ENCODE measurements at regions not wholly inside any gene's neighbourhood (a gene's known extent, or its start where the extent isn't known, plus 50 kb on each side); places are given as distances from the start of the nearest gene placed in this dataset.
"Not testable (repeated sequence)": the region's sequence is repeated elsewhere in the genome, so short reads cannot be mapped to it uniquely, and the experiment has no call there.

DNA sequence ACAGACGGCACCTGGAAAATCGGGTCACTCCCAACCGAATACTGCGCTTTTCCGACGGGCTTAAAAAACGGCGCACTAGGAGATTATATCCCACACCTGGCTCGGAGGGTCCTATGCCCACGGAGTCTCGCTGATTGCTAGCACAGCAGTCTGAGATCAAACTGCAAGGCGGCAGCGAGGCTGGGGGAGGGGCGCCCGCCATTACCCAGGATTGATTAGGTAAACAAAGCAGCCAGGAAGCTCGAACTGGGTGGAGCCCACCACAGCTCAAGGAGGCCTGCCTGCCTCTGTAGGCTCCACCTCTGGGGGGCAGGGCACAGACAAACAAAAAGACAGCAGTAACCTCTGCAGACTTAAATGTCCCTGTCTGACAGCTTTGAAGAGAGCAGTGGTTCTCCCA, 64.5 kb downstream of the SLC30A10 start:
- not testable (repeated sequence) for DNase-seq (ENCODE audit: low spot score)

- DNase-seq (ENCODE audit: low spot score) = no peak
Observed at GRCh38 chr1:219862366-219862765, 66.0 kb downstream of the SLC30A10 start.

DNA sequence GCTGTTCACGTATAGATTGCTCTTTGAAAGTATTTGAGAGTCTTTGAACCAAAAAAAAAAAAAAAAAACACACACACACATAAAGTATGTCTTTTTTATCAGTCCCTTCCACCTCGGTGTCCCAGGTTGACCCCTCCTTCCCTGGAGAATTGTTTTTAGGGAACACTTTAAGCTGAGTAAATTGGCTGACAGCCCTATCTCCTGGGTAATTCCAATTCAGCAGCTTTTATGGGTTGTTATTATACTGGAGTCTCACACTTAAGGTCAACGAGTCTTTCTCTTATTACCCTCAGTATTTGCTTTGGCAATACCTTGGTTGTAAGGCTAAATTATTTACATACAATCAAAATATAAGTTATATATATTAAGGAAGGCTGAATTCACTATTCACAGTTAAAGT, 69.4 kb downstream of the SLC30A10 start:
- DNase-seq (ENCODE audit: low spot score) = no peak

- no peak for DNase-seq (ENCODE audit: low spot score)
Observed at GRCh38 chr1:219847215-219847855, 81.0 kb downstream of the SLC30A10 start.

DNA sequence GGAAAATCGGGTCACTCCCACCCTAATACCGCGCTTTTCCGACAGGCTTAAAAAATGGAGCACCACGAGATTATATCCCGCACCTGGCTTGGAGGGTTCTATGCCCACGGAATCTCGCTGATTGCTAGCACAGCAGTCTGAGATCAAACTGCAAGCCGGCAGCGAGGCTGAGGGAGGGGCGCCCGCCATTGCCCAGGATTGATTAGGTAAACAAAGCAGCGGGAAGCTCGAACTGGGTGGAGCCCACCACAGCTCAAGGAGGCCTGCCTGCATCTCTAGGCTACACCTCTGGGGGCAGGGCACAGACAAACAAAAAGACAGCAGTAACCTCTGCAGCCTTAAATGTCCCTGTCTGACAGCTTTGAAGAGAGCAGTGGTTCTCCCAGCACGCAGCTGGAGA, 88.8 kb downstream of the SLC30A10 start:
- DNase-seq (ENCODE audit: low spot score) = not testable (repeated sequence)

GRCh38 chr1:219837994-219838294, 90.4 kb downstream of the SLC30A10 start:
- no peak for DNase-seq (ENCODE audit: low spot score)

DNA sequence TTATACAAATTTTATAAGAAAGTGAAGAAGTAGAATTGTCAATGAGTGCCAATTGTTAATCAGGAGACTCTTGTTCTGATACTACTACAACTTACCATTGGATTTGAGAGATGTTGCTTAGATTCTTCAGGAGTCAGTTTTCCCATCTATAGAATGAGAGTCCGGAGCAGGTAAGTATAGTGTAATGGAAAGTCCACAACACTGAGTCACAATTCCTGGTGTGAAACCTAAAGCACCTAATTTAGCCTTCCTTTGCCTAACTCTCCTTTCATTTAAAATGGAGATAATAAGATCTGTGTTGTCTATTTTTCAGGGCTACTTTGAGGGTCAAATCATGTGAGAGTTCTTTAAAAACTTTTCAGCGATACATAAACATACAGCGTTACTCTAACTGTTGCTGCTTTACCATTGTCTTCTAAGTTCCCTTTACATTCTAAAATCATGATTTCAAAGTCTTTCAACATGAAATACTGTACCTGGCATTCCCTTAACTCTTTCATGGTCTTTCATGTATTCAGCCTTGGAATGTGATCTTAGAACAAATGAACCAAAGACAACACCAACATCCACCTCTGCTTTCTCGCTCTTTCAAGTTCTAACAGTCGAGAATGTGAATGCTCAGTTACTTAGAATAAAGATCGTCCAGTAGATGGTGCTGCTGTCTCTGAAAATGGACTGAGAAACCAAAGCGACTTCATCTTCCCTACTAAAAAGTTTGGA, 90.9 kb downstream of the SLC30A10 start:
- peak; percentile 85 for DNase-seq (ENCODE audit: low spot score)

DNA sequence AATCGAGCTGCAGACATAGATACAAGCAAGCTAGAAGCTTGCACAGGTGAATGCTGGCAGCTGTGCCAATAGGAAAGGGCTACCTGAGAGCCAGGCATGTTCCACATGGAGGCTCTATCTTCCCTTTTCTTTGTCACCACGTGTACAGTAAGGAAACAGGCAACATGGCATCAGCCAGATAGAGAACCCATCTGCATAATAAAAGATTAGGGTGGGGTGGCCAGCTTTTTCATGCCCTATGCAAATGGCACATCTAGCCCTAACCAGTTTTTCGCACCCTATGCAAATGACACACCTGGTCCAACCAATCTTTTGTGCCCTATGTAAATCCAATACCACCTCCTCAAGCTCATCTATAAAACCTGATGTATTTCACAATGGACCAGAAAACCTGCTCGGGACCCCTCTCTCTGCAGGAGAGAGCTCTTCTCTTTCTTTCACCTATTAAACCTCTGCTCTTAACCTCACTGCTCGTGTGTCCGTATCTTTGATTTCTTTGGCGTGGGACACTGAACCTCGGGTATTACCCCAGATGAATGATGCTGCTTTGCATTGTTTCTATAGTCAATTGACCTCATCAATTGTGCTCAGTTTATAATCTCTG, 93.9 kb downstream of the SLC30A10 start:
- no peak for DNase-seq (ENCODE audit: low spot score)

- DNase-seq (ENCODE audit: low spot score) = peak; percentile 6
Observed at GRCh38 chr1:219833214-219833815, 95.0 kb downstream of the SLC30A10 start.

DNA sequence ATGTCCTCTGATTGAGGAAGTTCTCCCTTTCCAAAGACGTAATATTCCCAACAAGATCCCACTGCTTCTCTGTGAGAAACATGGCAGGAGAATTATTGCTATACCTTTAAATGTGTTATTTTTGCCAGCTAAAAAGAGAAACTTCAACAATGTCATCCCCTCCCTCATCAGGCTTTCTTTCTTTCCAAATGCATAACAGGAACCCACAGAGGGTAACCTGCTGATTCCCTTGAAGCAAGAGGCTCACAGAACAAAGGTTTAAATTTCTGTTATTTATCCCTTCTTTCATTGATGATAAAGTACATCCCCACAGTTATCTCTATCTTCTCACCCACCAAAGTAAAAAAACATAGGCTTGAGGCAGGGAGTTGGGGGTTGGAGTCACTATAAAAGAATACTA, 102.1 kb downstream of the SLC30A10 start:
- no peak for DNase-seq (ENCODE audit: low spot score)

DNA sequence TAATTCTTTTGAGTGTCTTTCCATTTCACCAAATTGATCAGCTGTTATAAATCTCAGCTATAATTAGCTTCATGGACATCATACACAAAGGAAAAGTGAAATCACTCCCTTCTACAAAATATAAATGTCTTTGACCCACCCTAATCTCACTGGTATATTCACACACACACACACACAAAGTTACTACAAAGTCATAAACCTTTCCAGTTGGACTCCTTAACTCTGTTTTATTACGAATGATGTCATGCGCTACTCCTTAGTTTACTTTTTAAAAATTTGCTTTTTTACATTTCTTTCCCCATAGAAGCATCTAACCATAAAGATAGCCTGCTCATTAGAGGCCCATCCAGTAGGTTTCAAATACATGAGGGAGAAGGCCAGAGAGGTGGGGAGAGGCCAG, 103.0 kb downstream of the SLC30A10 start:
- no peak for DNase-seq (ENCODE audit: low spot score)

DNA sequence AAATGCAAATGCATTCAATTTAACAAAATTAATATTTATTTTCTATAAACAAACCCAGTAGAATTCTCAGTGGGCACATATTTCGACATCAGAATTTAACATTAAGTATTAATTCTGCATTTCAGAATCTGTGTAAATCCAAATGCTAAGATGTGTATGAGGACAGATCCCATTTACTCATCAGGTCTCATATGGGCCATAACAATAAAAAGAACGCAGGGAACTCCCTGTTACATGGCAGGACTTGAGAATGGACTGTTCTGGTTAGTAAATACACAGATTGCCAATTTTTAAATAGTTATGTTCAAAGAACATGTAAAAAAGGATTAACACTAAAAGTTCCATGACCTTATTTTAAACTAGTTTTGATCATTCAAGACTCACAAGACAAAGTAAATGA, 104.0 kb downstream of the SLC30A10 start:
- no peak for DNase-seq (ENCODE audit: low spot score)

- no peak for DNase-seq (ENCODE audit: low spot score)
Observed at GRCh38 chr1:219820551-219820950, 107.8 kb downstream of the SLC30A10 start.

- no peak for DNase-seq (ENCODE audit: low spot score)
Observed at GRCh38 chr1:219817914-219818313, 110.4 kb downstream of the SLC30A10 start.

DNA sequence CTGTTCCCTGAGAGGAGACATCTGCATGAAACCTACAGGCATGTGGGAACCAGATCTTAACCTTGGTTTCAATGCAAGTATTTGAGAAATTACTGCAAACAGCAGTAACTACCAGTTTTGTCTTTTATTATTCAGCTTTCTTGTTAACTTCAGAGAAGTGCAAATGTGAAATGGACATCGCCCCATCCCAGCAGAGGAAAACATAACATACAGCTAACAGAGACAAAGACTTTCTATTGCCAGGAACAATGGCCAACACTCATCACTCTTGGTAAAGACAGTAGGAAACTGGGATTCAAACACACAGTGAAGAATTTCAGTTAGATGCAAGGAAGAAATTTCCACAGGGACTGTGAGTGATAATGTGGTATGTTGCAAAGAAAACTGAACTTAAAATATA, 115.1 kb downstream of the SLC30A10 start:
- peak; percentile 9 for DNase-seq (ENCODE audit: low spot score)

- peak; percentile 83 for DNase-seq (ENCODE audit: low spot score)
Observed at GRCh38 chr1:219812491-219813203, 115.7 kb downstream of the SLC30A10 start.

DNA sequence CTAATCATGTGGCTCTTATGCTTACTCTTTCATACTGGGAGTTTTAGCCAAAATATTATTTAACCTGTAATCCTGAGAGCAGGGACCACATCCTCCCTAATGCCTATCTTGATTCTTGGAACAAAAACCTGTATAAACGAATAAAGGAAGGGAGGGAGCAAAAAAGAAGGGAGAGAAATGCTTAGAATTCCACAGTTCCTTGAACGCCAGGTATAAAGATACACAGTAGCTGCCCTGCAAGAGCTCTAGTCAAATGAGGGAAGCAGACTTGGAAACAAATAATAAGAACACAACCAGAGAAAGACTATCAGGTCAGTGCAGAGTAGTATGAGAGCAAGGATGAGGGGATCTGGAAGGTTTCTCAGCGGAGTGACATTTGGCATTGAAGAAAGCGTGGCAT, 116.3 kb downstream of the SLC30A10 start:
- DNase-seq (ENCODE audit: low spot score) = peak; percentile 2

- DNase-seq (ENCODE audit: low spot score) = no peak
Observed at GRCh38 chr1:219810451-219810850, 117.9 kb downstream of the SLC30A10 start.

DNA sequence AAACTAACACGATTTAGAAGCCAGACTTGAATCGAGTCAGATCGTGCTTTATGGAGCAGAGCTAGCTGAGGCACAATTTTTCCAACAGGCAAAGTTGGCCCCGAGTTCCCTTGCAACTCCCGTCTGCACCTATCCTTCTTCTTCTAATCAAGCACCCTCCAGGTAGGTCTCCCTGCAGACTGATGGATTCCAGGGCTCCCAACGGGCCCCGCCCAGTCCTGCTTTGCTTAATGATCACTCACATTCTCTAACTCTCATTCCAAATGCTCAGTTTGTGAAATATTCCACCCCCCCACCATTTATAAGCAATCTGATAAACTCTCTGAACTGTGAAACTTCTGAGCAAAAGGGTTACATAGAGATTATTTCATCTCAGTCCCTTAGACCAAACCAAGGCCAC, 119.6 kb downstream of the SLC30A10 start:
- no peak for DNase-seq (ENCODE audit: low spot score)

- no peak for DNase-seq (ENCODE audit: low spot score)
Observed at GRCh38 chr1:219806642-219807041, 121.7 kb downstream of the SLC30A10 start.

GRCh38 chr1:219806020-219806419, 122.3 kb downstream of the SLC30A10 start:
- DNase-seq (ENCODE audit: low spot score) = no peak

- no peak for DNase-seq (ENCODE audit: low spot score)
Observed at GRCh38 chr1:219805191-219805590, 123.2 kb downstream of the SLC30A10 start.
